HT-29 (cell line): ENCODE measurements at regions not wholly inside any gene's neighbourhood (a gene's known extent, or its start where the extent isn't known, plus 50 kb on each side); places are given as distances from the start of the nearest gene placed in this dataset.
"Not testable (repeated sequence)": the region's sequence is repeated elsewhere in the genome, so short reads cannot be mapped to it uniquely, and the experiment has no call there.

ENCODE experiments used
- DNase-seq: peaks from one replicate; pipeline ENCODE4 v3.0.0-alpha.2; 2015; ENCODE audit warnings: low spot score

DNA sequence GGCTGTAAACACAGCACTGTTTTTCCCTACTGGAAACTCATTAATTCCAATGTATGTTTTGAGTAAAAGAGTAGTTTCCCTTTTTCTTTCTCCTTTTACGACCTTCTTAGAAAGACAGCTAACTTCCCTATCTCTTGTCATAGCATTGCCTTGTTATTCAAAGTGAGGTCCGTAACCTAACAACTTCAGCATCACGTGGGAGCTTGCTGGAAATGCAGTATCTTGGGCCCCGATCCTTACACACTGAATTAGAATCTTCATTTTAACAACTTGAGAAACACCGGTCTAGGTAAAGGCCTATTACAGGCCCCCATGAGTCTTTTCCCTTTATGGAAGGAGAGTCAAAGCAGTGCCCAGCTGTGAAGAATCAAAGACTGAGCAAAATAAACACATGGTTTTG lies 230.7 kb upstream of the PRKD1 start:
- no peak for DNase-seq

DNA sequence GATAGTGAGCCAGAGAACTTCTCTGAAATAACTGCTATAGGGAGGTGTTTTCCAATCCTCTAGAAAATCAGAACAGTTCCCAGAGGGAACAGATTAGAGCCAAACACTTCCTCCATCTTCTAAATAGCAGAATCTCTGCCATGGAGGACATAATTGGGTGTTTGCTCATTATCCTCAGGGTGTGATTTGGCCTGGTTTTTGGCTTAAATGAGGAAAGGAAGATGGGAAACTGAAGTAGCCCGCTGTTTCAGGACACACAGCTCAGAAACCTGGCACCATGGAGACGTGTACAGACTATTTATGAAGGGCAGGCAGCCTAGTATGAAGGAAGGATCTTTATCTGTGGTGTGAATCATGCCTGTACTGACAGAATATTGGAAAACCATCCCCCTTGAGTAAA lies 231.7 kb upstream of the PRKD1 start:
- no peak for DNase-seq

DNA sequence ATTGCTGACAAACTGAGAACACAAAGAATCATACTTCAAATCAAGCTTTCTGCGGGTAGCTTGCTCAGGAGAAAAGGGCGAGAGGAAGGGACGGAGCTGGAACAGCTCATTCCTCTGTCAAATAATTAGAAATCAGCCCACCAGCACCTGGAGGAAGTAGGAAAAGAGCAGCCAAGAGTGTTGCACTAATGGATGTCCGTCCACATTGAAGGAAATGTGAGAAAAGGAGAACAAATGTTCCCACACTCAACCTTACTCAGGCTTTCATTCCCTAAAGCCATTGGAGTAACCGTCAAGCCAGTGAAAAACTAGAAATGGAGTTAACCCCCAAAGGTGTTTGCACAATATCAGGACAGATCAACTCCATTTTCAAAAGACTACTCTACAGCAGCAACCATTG lies 233.0 kb upstream of the PRKD1 start:
- no peak for DNase-seq

DNA sequence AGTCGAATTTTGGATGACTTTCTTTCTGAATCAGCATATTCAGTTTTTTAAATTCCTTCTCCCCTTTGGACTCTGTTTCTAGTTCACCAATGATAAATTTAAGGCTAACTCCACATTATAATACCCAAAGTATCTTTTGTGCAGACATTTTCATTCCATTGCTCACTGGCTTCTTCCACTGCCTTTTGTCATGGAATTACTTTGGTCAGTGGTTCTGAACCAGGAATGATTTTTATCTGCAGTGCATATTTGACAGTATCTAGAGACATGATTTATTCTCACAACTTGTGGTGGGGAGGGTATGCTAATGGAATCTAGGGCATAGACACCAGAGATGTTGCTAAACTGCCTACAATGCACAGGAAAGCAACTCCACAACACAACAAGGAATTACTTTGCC lies 234.4 kb upstream of the PRKD1 start:
- no peak for DNase-seq

DNA sequence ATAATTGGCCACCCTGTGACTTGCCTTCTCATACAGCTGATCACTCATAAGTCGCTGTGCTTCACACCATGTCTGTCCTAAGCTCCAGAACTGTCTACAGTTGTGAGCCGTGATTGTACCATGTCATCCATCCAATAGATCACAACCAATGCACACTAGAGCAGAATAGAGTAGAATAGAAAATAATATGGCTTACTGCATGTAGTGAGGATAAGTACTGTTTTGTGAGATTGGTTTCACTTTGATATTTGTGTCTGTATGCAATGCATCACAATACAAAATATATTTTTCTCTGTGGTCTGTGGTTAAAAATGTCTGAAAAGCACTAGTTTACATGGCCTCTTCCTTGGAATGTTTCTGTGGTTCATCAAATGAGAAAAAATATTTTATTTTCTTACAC lies 237.6 kb upstream of the PRKD1 start:
- DNase-seq, result no peak

DNA sequence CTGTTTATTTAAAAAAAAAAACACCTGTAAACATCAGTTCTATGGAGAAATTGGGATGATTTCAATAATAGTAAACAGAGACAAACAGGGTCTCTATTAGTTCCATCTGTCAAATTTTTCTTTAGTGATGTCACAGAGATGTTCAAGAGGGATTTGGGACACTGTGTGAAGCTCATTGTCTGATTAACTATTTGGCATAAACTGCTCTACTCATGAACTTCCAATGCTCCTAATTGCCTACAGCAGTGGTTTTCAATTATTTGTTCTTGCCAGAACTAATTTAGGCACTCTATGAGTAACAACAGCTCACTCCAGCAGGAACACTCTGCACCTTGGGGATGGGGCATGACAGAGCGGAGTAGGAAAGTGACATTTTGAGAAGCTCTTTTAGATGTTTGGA lies 250.1 kb upstream of the PRKD1 start:
- DNase-seq, result no peak

DNA sequence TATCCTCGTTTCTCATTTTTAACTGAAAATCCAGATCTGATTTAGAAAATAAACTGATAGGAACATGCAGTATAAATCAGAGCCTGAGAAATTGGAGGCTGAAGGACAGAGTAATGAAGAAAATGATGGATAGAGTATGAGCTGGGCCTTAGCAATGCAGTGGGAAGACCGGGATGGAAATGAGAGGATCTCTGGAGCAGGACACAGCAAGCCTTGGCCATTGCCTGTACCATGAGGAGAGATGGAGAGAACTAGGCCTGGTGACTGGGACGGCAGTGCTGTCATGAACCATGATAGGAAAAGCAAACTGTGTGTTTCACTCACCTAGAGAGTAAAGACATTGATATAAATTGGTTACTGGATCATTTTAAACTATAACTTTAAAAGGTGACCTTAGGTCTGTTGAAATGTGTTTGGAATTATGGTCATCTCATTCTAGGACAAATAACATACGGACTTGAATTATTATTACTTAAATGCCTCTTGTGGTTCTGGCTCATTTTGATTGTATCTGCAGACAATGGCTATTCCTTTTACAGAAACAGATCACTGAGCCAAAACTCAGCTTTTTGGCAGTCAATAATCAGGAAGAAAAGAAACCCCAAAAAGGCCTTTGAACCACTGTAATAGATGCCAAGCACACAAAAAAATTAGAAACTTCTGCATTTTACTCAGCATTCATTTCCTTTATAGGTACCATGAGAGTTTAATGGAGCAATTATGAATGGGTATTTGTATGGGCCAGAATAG lies 251.9 kb upstream of the PRKD1 start:
- DNase-seq, result no peak

DNA sequence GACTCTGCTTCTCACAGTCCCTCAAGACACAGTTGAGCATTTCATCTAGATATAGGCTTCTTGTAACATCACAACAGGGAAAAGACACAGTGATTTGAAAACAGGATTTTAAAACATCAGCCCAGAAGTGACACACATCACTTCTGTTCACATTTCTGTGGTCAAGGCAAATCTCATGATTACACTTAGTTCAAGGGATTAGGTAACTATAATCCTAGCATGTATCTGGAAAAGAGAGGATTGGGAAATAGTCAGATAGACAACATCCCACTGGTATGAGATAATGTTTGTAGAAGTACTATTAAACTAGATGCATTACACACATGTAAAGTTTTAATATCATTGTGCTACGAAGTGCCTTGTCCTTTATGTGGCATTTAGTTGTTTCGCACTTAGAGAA lies 252.6 kb upstream of the PRKD1 start:
- no peak for DNase-seq

DNA sequence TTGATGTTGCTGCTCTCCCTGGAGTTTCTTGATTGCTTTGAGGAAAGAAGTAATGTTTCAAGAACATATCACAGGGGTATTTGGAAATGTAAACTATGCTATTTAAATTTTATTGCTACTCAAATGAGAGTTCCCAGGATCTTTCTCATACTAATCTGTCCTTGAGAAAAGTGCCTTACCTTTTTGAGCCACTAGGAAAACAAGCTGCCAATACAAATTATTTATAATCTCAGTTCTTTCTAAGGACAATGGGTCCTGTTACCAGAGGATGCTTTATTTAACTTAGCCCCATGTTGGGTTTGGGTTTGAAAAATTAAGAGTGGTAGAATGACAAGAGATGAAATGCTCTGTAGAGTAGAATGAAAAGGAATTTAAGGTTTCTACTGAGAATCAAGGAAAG lies 258.2 kb upstream of the PRKD1 start:
- DNase-seq, result no peak

DNA sequence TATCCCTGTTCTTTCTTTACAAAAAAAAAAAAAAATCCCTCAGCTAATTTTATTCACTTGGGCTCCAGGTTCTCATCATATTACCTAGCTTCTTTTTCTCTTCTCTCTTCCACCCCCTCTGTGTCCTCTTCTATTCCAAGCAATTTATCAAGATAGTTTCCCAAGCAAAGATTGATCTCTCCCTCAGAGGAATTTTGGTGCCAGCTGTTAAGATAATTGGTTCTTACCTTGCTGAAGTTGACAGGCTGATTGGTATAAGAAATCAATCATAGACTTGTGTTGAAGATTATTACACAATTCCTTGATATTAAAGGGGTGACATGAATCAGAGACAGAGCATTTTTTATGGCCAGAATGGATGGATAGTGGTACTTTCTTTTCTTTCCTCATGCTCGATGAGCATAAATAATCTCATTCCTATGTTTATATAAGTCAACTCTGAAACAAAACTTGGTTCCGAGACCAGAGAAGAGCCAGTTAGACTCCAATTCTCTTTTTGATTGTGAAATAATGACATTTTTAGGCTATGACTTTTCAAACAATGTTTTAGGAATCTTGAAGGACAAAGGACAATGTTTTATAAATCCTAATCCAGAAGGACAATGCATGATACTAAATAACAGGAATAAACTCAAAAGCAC lies 264.1 kb upstream of the PRKD1 start:
- no peak for DNase-seq

DNA sequence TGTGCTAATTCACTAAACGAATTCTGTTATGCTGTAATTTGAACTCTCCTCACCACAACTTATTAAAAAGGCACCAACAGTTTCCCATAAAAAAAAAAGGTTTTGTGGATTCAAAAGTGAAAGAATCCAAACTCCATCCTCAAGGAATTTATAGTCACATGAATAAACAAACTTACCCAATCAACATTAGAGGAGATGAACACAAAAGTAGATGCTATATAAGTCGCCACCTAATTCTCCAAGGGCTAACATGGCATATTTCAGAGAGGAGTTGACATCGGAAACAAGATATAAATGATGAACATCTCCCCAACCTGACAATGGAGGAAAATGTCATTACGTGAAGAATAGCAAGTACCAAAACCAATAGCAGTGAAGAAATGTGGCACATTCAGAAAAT lies 265.5 kb upstream of the PRKD1 start:
- DNase-seq, result no peak

DNA sequence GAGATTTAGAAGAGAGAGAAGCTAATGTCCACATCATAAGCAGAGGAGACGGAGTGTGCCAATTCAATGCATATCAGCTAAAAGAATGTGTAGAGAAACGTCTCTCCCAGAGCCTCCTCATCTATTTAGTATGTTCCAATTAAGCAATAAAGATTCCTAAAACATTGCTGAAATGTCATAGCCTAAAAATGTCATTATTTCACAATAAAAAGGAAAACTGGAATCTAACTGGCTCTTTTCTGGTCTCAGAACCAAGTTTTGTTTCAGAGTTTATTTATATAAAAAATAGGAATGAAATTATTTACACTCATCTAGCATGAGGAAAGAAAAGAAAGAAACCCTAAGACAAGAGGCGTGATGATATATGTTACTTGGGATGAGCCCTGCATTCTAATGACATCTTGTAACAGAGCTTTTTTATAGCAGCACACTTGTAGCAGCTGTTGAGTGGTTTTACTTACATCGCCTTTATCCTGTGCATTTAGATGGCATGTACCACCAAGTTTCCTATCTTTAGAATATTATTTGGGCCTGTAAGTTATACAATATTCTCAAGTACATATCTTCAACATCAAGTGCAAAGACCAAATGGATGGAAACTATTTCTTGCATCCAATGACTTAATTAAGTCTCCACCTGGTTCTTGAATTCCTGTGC lies 266.3 kb upstream of the PRKD1 start:
- DNase-seq, result no peak

DNA sequence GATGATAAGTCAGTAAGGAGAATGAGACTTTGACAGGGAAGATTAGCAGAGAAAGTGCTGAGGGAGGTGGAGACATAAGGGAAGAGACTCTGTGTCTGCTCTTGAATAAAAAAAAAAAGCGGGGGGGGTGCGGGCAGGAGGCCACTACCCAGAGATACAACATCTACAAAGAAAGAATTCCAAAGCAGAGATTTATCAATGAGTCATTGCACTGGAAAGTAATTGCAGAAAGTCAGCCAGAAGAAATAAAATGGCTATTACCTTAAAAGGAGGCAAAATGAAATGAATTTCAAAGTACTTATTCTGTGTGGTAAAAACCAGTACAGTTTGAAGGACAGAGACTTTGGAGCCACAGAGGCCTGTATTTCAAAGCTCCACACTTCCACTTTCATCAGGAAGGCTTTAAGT lies 267.1 kb upstream of the PRKD1 start:
- no peak for DNase-seq

DNA sequence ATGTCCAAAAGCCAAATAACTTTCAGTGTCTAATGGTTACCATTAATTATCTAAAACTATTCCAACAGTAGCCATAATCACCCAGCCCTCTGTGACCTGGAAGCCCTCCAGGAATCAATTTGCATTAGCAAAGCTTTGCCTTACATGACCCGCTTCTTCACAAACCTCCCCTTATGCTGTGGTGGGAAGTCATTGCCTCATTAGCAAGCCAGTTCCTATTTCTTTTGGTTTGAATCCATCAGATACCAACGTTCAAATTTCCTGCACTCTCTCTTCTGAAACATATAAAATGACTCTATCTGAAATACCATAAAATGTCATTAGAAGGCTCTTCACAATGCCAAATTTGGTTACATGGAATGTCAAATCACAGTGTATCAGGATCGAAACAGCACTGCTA lies 268.3 kb upstream of the PRKD1 start:
- no peak for DNase-seq

DNA sequence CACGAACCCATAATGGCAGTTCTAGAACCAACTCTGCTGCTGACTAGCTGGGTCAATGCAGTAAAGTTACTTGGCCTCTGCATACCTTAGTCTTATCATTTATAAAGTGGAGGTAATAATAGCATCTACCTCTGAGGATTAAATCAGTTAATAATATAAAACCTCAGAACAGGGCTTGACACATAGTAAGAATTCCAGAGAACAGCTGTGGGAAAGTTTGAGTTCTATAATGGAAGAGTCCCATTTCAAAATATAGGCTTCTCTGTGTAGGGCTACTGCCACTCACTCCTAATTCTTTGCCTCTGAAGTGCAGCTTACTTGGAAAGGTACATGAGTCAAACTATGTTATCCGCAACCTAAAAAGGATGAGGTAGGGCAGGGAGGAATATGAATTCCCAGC lies 269.2 kb upstream of the PRKD1 start:
- DNase-seq, result no peak

DNA sequence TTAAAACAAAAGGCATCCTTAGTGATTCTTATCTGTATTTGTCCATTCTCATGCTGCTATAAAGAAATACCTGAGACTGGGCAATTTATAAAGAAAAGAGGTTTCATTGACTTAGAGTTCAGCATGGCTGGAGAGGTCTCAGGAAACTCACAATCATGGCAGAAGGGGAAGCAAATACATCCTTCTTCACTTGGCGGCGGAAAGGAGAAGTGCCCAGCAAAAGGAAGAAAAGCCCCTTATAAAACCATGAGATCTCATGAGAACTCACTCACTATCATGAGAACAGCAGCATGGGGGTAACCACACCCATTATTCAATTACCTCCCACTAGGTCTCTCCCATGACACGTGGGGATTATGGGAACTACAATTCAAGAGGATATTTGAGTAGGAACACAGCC lies 271.1 kb upstream of the PRKD1 start:
- DNase-seq, result not testable (repeated sequence)

DNA sequence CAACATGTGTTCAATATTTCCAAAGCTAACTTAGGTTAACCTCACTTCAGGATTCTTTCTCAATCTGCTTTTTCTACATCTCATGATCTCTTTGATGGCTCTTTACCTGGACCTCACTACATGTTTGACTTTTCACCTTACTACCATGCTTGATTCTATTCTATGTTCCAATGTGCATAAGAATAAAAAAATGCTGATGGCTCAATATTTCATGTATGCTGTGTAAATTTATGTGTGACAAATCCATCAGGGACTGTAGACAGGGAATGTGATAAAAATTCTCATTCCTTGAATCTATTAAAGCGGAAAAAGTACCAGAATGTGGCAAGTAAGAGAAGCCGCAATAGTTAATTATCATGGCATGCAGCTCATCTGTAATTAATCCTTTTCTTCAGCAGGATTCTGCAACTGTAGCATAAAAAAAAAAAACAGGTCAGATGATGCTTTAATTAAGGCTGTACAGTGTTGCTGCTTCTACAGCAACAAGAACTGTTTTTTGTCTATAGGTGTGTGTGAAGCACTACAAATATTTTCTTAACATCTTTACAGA lies 276.9 kb upstream of the PRKD1 start:
- DNase-seq, result no peak

DNA sequence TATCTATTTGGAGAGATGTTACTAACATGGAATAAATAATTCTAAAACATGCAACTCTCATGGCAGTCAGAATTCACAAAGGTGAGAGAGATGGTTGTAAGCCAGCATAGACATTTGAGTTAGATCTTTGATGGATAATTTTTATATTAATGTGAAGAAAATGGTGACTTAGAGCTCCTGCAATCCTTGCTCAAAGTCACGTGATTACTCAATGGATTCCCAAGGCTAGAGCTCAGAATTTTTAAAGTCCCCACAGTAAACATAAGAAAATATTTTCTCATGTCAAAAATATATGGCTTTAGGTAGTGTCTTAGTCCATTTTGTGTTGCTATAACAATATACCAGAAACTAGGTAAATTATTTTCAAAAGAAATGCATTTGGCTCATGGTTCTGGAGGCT lies 281.5 kb upstream of the PRKD1 start:
- no peak for DNase-seq

DNA sequence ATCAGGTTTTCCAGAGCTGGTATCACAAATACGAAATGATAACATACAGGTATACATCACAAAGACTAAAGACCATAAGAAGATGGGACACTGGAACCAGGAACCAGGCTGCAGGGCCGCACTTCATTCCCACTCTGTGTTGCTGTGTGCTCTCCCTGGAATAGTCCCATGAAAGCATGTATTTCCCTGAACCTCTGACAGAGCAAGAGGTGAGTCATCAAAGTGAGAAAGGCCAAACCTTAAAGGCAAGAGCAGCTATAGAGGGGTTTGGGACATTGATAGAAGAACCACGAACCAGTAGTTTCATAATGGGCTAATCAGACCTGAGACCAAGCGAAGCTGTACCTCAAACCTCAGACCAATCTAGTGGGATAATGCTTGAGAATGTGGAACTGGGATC lies 283.0 kb upstream of the PRKD1 start:
- DNase-seq, result no peak

DNA sequence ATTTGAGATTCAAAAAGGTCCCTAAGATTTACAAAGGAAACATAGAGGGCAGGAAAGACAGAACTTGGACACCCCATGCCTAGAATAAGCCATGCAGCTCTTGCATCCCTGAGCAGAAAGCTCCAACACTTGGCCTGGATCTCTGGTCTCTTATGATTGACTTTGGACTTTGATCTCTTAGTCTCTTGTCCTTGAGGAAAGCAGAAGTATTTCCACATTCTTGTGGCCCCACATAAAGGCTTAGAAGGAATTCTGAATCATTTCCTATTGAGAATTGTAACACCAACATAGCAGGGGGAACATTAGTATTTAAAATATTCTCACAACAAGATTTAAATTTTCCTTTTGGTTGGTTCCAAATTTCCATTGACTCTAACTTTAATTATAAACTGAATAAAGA lies 283.7 kb upstream of the PRKD1 start:
- DNase-seq, result no peak

DNA sequence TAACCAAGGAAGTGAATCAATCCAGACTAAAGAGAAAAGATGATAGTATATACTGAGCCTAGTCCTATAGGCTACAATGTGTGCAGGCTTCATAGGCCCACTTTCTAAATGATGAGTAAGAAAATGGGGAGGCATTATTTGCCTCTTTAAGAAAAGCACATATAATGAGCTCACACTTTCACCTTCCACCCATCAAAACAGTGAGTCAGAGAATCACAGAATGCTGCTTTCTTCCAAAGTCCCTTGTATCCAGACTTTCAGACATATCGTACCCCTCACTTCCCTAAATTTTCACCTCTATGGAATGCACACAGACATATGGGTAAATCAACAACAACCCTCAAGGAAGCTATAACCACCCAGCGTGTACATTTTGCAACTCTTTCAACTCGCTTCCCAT lies 286.4 kb upstream of the PRKD1 start:
- DNase-seq, result no peak

DNA sequence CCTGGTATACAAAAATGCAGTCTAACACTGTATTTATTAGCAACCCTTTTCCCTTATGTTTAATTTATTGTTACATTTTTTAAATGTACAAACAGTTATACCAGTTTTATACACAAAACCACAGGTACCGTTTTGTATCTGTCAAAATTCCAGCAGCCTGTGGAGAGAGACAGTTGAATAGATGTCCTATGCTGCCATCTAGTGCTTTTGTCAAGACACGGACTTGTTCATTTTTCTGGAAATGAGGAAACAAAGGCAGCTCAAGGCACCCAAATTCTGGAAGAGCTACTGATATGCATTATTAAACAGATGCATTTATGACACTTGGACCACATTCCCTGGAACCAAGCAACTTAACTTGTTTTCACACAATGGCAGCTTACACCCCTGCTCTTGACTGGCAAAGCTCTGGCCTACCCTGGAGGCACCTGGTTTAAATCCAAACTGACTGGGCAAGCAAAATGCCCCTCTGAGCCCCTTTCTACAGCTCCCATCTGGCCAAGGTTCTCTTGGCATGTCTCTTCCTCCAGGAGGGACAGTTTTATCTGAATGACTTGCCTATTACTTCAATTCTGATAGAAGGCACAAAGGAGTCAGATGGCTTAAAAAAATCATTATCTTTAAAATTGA lies 286.9 kb upstream of the PRKD1 start:
- peak; percentile 41 for DNase-seq
